Erythroblast (primary cell): ENCODE measurements at regions not wholly inside any gene's neighbourhood (a gene's known extent, or its start where the extent isn't known, plus 50 kb on each side); places are given as distances from the start of the nearest gene placed in this dataset.

Source experiments
- GATA1 ChIP-seq: IDR thresholded peaks from 2 replicates; pipeline ENCODE4 v1.6.1; 2011; ENCODE audit warnings: low read depth, mild to moderate bottlenecking, control low read depth, low read length, moderate library complexity
- POLR2A ChIP-seq: IDR thresholded peaks from 2 replicates; pipeline ENCODE4 v1.6.1; 2011; ENCODE audit warnings: mild to moderate bottlenecking, low read length

GRCh38 chr7:51878865-51879264 is 562.3 kb upstream of the COBL start:
- TF ChIP-seq POLR2A (no peak), GATA1 (no peak)
